DOHH2 (cell line): ENCODE measurements at regions not wholly inside any gene's neighbourhood (a gene's known extent, or its start where the extent isn't known, plus 50 kb on each side); places are given as distances from the start of the nearest gene placed in this dataset.
"Not testable (repeated sequence)": the region's sequence is repeated elsewhere in the genome, so short reads cannot be mapped to it uniquely, and the experiment has no call there.

ENCODE experiments used
- H3F3A ChIP-seq: fragments of 200-600 bp; sonication (generic), shearing (Covaris generic); 2 replicates; pipeline ENCODE4 v1.6.0; 2016; ENCODE audit warnings: antibody characterized with exemption, mild to moderate bottlenecking; ENCODE audit not compliant: control insufficient read depth, insufficient read depth
- H3K27ac ChIP-seq: fragments of 200-600 bp; sonication (generic); 2 replicates; pipeline ENCODE4 v1.5.1; 2014; ENCODE audit warnings: low read depth, mild to moderate bottlenecking, low read length, moderate library complexity
- H3K27me3 ChIP-seq: fragments of 200-600 bp; sonication (generic); 2 replicates; pipeline ENCODE4 v1.6.1; 2014; ENCODE audit warnings: mild to moderate bottlenecking, low read length, mixed read lengths; ENCODE audit not compliant: control insufficient read depth
- H3K36me3 ChIP-seq: fragments of 200-600 bp; sonication (generic); 2 replicates; pipeline ENCODE4 v1.6.1; 2014; ENCODE audit warnings: mild to moderate bottlenecking, low read length, moderate library complexity, mixed read lengths; ENCODE audit not compliant: control insufficient read depth
- H3K4me1 ChIP-seq: fragments of 200-600 bp; sonication (generic); 2 replicates; pipeline ENCODE4 v1.6.1; 2014; ENCODE audit warnings: mild to moderate bottlenecking, low read length, mixed read lengths; ENCODE audit not compliant: control insufficient read depth
- H3K4me2 ChIP-seq: fragments of 200-600 bp; sonication (generic); 2 replicates; pipeline ENCODE4 v1.6.0; 2014; ENCODE audit warnings: mild to moderate bottlenecking, low read length, moderate library complexity
- H3K4me3 ChIP-seq: fragments of 200-600 bp; sonication (generic); 2 replicates; pipeline ENCODE4 v1.5.1; 2014; ENCODE audit warnings: mild to moderate bottlenecking, low read length, mixed read lengths
- H3K79me2 ChIP-seq: fragments of 200-600 bp; sonication (generic); 2 replicates; pipeline ENCODE4 v1.6.1; 2014; ENCODE audit warnings: mild to moderate bottlenecking, low read length, mixed read lengths; ENCODE audit not compliant: control insufficient read depth
- H3K9me2 ChIP-seq: fragments of 200-600 bp; sonication (generic); replicated peaks from 2 replicates; pipeline ENCODE4 v1.6.1; 2014; ENCODE audit warnings: mild to moderate bottlenecking, low read length, mixed read lengths; ENCODE audit not compliant: control insufficient read depth
- H3K9me3 ChIP-seq: fragments of 200-600 bp; sonication (generic); 2 replicates; pipeline ENCODE4 v1.6.1; 2014; ENCODE audit warnings: antibody characterized with exemption, low read length, mixed read lengths; ENCODE audit not compliant: control insufficient read depth, insufficient read depth
- H4K20me1 ChIP-seq: fragments of 200-600 bp; sonication (generic); 2 replicates; pipeline ENCODE4 v1.6.0; 2014; ENCODE audit warnings: low read depth, mild to moderate bottlenecking, antibody characterized with exemption, low read length, moderate library complexity; ENCODE audit not compliant: control insufficient read depth, insufficient read depth
- CTCF ChIP-seq: fragments of 200-600 bp; sonication (generic); IDR thresholded peaks from one replicate; pipeline ENCODE4 v1.5.1; 2014; ENCODE audit warnings: antibody characterized with exemption, mild to moderate bottlenecking, low read depth, low read length; ENCODE audit not compliant: poor library complexity, severe bottlenecking
- EZH2phosphoT487 ChIP-seq: fragments of 200-600 bp; sonication (generic); IDR thresholded peaks from 2 replicates; pipeline ENCODE4 v1.6.1; 2017; ENCODE audit warnings: borderline replicate concordance, mild to moderate bottlenecking, antibody characterized with exemption, low read length, moderate library complexity, mixed read lengths

- Histone ChIP-seq H3K4me2 (no peak overlapping the region), H3K27me3 (no peaks in the 10 kb centered on the region), H3K79me2 (no peaks in the 10 kb centered on the region), H4K20me1 (no peaks in the 10 kb centered on the region), H3K4me1 (no peaks in the 10 kb centered on the region), H3K9me2 (no peaks in the 10 kb centered on the region), H3K27ac (no peak overlapping the region), H3F3A (no peaks in the 10 kb centered on the region), H3K36me3 (no peaks in the 10 kb centered on the region), H3K4me3 (no peak overlapping the region), H3K9me3 (no peaks in the 10 kb centered on the region)
- TF ChIP-seq EZH2phosphoT487: no peak
- no peak for TF ChIP-seq CTCF
These were observed 493.0 kb upstream of the PLXNA2 start for GRCh38 chr1:208737161-208737560.

GRCh38 chr1:208737922-208738321 is 493.7 kb upstream of the PLXNA2 start:
- no peak overlapping the region for H3K4me3 ChIP-seq
- H3K36me3 ChIP-seq: no peaks in the 10 kb centered on the region
- no peaks in the 10 kb centered on the region for H3F3A ChIP-seq
- no peaks in the 10 kb centered on the region for H3K79me2 ChIP-seq
- no peaks in the 10 kb centered on the region for H4K20me1 ChIP-seq
- no peak overlapping the region for H3K4me2 ChIP-seq
- H3K4me1 ChIP-seq: no peaks in the 10 kb centered on the region
- no peaks in the 10 kb centered on the region for H3K9me2 ChIP-seq
- no peaks in the 10 kb centered on the region for H3K9me3 ChIP-seq
- H3K27me3 ChIP-seq: no peaks in the 10 kb centered on the region
- no peak for TF ChIP-seq CTCF
- TF ChIP-seq EZH2phosphoT487: no peak
- no peak overlapping the region for H3K27ac ChIP-seq

GRCh38 chr1:208739636-208740035 is 495.5 kb upstream of the PLXNA2 start:
- not testable (repeated sequence) for H3K4me3 ChIP-seq, H3K9me2 ChIP-seq, H4K20me1 ChIP-seq, H3K27ac ChIP-seq, H3K4me1 ChIP-seq, H3K27me3 ChIP-seq, H3K9me3 ChIP-seq, H3K4me2 ChIP-seq, H3K36me3 ChIP-seq, H3F3A ChIP-seq, H3K79me2 ChIP-seq

GRCh38 chr1:208741296-208741695 is 497.1 kb upstream of the PLXNA2 start:
- Histone ChIP-seq H3K9me2 (no peaks in the 10 kb centered on the region), H3F3A (no peaks in the 10 kb centered on the region), H3K27me3 (no peaks in the 10 kb centered on the region), H3K27ac (no peak overlapping the region), H4K20me1 (no peaks in the 10 kb centered on the region), H3K4me3 (no peak overlapping the region), H3K4me1 (no peaks in the 10 kb centered on the region), H3K79me2 (no peaks in the 10 kb centered on the region), H3K9me3 (no peaks in the 10 kb centered on the region), H3K36me3 (no peaks in the 10 kb centered on the region), H3K4me2 (no peak overlapping the region)
- TF ChIP-seq CTCF (no peak), EZH2phosphoT487 (no peak)
